Body of pancreas (tissue), 4 donors: ENCODE measurements at regions not wholly inside any gene's neighbourhood (a gene's known extent, or its start where the extent isn't known, plus 50 kb on each side); places are given as distances from the start of the nearest gene placed in this dataset.

ENCODE experiments used
- CTCF ChIP-seq, 7 experiments: fragments of 450-650 bp in 4 of 7; fragments of 200-600 bp in 3 of 7; sonication (generic) in 3 of 7; IDR thresholded peaks; one replicate each; pipeline ENCODE4 v1.5.1; 2016 to 2019; ENCODE audit warnings: antibody characterized with exemption in 7 of 7
- POLR2A ChIP-seq, 3 donors: fragments of 450-650 bp; IDR thresholded peaks; one replicate each; pipeline ENCODE4 v1.6.1; 2016; ENCODE audit warnings: antibody characterized with exemption in 3 of 3, mild to moderate bottlenecking in 2 of 3

- no peak for TF ChIP-seq POLR2A (IDR thresholded peaks at IDR 0.05)
- no peak for TF ChIP-seq CTCF (IDR thresholded peaks at IDR 0.05)
These were observed 167.8 kb downstream of the RAMP3 start for GRCh38 chr7:45325378-45325777.
